RPMI8226 (cell line): ENCODE measurements at regions not wholly inside any gene's neighbourhood (a gene's known extent, or its start where the extent isn't known, plus 50 kb on each side); places are given as distances from the start of the nearest gene placed in this dataset.

Source experiments
- DNase-seq: peaks from one replicate; pipeline ENCODE4 v3.0.0-alpha.2; 2015

- DNase-seq: no peak
These were observed 614.6 kb downstream of the TBC1D22A start for GRCh38 chr22:47376901-47377505.

- no peak for DNase-seq
These were observed 613.9 kb downstream of the TBC1D22A start for GRCh38 chr22:47376322-47376700.

DNA sequence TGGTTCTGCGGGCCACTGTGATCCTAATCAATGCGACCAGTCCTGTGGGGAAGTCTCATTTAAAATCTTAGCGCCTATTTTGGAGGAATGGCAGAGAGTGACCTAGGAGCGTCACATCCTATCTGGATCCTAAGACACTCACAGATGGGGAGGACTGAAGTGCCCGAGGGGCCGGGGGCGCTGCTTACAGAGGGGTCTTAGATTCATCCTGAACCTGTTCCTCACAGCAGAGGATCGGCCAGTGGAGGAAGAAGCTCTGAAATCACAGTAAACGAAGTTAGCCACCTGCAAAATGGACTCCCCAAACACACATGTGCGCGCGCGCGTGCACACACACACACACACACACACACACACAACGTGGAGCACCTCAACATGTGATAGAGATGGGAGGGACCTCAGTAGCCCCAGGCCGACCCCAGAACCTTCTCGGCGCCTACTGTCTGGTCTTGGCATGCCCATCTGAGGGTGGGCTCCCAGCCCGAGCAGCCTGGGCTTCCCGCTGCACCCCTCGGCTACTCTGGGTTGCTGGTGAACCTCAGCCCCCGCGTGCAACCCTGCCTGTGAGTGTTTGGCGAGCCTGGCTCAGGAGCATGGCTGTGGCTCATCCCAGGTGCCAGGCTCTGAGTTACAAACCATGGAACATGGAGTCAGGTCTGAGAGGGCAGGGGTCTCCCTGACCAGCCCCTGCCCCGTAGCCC is 613.3 kb downstream of the TBC1D22A start:
- no peak for DNase-seq

DNA sequence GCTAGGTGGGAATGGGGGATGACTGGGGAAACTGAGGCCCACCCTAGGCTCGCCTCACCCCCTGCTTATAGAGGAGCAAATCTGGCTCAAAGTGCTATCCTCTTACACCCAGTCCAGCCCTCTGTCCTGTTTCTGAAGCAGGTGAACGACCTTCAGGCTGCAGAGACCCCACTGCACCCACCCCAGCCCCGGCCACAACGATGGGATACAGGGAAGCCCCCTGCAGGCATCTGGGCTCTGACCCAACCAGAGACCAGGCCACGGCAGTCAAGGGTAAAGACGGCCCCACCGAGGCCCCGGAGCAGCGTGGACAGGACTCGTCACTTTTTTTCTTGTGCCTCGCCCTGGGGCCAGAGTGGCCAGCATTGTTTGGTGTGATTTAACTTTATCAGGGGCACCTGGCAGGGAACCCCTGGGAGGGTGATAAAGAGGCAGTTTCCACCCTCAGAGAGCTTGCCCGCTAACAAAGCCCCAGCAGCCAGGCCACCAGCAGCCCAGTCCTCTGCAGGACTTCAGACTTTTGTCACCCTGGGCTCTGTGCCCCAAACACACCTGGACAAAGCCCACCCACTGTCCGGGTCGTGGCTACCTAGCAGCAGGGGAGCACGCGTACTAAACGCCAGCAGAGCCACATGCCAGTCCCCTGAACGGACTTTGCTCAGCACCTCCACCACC is 612.6 kb downstream of the TBC1D22A start:
- no peak for DNase-seq

GRCh38 chr22:47374273-47374771 is 611.9 kb downstream of the TBC1D22A start:
- DNase-seq: no peak

DNA sequence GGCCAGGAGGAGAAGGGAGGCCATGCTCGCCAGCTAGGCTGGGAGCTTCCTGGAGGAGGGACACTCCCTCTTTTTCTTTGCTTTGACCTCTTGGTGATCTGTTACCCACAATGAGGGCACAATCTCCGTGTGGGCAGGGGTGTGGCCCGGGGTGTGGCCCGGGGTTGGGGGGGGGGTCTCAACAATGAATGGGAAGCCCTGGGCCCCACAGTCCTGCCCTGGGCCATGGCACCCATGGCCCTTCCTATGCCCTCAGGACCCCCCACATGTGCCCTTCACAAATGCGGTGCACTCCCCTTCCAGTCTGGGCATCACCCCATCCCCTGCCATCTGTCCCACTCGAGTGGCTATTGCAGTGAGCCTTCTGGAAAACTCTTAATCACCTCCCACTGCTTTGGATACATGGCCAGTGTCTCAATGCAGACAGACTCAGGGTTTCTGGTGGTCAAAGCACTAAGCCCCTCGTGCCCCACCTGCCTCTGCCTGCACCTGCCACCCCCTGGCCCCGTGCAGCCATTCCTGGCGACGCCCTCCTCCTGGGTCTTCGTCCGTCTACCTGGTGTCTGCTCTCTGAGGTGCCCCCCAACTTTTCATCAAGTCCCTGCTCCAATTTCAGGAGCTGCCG is 611.3 kb downstream of the TBC1D22A start:
- DNase-seq: no peak

GRCh38 chr22:47372596-47373385 is 610.3 kb downstream of the TBC1D22A start:
- no peak for DNase-seq

- DNase-seq: no peak
These were observed 609.7 kb downstream of the TBC1D22A start for GRCh38 chr22:47372111-47372581.

- no peak for DNase-seq
These were observed 609.0 kb downstream of the TBC1D22A start for GRCh38 chr22:47371263-47372090.

DNA sequence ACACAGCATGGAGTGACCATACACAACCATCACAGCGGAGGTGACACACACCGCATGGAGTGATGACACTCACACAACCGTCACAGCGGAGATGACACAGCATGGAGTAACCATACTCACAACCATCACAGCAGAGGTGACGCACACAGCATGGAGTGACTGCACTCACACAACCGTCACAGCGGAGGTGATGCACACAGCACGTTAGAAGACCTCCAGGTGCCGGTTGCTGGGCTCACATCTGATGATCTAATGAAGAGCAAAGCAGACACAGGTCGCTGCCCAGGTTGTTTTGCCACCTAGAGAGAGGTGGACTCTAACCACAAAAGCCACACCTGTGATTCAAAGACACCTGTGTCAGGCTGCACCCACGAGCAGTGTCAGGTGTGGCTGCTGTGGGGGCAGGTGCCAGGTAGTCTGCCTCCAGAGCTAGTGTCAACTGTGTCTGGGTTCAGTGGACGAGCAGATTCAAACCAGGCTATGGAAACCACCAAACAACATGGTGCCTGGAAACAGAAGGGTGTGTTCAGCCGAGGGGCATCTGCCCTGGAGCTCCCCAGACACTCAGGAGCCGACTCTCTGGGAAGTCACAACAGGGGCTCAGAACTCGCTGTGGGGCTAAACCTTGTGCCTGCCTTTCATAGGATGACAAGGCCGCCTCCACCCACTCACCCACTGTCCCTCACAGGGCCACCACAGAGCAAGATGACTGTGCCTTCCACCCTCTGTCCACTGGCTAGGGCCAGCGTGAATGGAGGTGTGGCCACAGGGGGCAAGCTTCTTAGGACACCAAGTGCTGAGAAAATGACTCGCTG is 608.2 kb downstream of the TBC1D22A start:
- DNase-seq: peak; percentile 23

DNA sequence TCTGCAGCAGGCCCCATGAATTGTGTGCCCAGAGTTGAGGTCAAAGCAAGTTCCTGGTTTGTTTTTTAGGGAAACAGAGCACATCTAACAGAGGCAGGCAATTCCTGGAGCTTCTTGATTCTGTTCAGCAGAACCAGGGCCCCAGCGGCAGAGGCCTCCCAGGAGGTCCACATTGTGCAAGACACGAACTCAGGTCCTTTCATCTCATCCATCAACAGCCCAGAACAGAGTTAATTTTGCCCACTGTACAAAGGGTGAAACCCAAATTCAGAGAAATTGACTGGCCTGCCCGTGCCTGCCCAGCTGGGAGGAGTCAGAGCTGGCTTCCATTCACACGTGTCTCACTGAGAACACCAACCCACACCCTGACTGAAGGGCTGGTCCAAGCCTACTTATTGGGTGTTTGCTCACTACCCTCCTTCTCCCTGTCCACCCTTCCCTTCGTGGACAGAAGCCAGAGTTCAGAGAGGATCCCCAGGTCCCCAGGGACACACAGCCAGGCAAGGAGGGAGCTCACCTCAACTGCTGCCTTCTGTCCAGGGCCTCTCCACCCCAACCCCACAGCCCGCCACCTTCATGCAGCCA is 607.1 kb downstream of the TBC1D22A start:
- no peak for DNase-seq

DNA sequence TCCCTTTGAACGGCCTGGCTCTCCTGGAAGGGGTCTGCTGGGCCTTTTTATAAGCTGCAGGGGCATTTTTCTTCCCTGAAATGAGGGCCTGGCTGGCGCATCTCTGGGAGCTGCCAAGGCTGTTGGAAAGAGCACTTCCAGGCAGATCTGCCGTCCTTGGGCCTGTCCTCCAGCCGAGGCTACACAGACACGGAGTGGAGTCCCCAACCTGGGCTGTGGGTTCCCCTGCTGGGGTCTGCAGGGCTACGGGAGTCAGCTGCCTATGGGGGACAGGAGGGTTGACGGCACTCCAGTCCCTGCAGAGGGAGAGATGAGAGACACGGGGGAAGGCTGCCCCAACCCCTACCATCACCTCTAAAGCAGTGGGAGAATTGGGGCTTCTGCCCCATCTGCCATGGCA is 606.6 kb downstream of the TBC1D22A start:
- no peak for DNase-seq

DNA sequence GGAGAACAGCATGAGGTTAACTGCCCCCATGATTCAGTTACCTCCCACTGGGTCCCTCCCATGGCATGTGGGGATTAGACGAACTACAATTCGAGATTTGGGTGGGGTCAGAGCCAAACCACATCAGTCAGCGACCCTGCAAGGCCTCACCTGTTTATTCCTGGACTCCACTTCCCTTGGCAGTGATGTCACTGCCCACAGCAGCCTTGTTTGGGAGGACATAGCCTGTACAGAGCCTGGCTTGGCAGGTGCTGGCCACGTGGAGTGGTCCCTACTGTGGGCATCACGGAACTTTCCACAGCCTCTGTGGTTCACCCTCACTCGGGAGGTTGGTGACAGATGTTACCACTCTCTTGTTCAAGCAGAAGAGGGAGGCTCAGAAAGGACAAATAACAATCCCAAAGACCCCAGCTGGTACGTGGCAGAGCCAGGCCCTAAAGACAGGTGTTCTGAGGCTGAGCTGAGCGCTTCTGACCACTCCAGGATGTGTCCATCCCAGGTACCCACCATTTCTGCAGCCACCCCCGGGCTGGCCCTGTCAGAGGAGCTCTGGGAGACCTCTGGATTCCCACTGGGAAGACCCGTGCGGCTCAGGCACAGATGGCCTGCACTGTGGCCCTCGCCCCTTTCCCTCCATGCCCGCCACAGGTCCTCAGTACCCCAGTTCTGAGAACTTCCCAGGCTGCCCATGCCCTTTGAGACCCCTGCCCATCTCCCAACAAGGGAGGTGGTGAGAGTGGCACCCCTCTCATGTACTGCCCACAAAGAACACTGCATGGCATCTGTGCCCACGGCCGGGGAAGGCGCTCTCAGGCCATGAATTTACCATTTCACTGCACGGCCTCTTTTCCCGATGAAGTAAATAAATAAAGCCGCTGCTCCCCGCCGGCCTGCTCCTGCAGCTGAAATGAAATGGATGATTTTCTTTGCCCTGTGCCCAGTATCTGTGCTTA is 605.8 kb downstream of the TBC1D22A start:
- DNase-seq: no peak

DNA sequence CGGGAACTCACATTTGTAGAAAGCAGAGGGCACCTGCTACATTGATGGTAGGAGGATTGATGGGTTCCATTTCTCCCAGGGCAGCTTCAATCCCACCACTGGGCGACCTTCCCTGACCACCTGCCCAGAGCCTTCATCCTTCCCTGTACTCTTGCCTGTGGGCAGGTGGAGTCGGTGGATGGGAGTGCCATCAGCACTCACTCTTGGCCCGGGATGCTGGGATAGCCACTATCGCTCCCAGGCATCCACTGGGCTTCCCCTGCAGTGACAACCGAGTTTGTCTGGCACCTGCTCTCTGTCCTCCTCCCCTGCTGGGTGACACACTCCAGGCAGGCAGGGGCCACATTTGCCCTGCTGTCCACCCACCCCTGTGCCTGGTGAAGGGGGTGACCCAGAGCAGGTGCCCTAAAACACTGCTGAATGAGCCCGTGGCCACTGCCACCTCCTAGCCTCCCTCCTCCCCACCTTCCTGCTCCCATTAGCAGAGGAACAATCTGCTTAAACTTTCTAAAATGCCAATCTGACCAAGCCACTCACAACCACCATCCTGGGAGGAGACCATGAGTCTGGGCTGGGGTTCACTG is 604.7 kb downstream of the TBC1D22A start:
- DNase-seq: no peak

GRCh38 chr22:47366026-47366767 is 603.7 kb downstream of the TBC1D22A start:
- DNase-seq: no peak

- DNase-seq: no peak
These were observed 598.8 kb downstream of the TBC1D22A start for GRCh38 chr22:47361247-47361646.

- DNase-seq: no peak
These were observed 595.0 kb downstream of the TBC1D22A start for GRCh38 chr22:47357493-47357892.

- no peak for DNase-seq
These were observed 594.6 kb downstream of the TBC1D22A start for GRCh38 chr22:47357086-47357485.
